Skeletal muscle tissue (tissue), 3 donors: ENCODE measurements at regions not wholly inside any gene's neighbourhood (a gene's known extent, or its start where the extent isn't known, plus 50 kb on each side); places are given as distances from the start of the nearest gene placed in this dataset.

Experiments
- H3K27ac ChIP-seq: one replicate; pipeline ENCODE4 v1.7.0; 2013; ENCODE audit warnings: mild to moderate bottlenecking, low read depth, low read length, inconsistent platforms
- H3K27me3 ChIP-seq, 3 donors: one replicate each; pipeline ENCODE4 v1.7.0; 2013; ENCODE audit warnings: low read length in 3 of 3; ENCODE audit not compliant: control insufficient read depth in 3 of 3, insufficient read depth in 3 of 3
- H3K36me3 ChIP-seq, 3 donors: one replicate each; pipeline ENCODE4 v1.7.0; 2013; ENCODE audit warnings: low read length in 3 of 3; ENCODE audit not compliant: control insufficient read depth in 3 of 3, insufficient read depth in 3 of 3
- H3K4me1 ChIP-seq, 3 donors: one replicate each; pipeline ENCODE4 v1.7.0; 2013; ENCODE audit warnings: low read length in 3 of 3, mild to moderate bottlenecking in 3 of 3; ENCODE audit not compliant: control insufficient read depth in 3 of 3, insufficient read depth in 3 of 3
- H3K4me3 ChIP-seq, 3 donors: one replicate each; pipeline ENCODE4 v1.7.0; 2013; ENCODE audit warnings: low read length in 3 of 3
- H3K9ac ChIP-seq, 3 donors: one replicate each; pipeline ENCODE4 v1.7.0; 2013; ENCODE audit warnings: low read length in 3 of 3, mild to moderate bottlenecking in 3 of 3, moderate library complexity in 2 of 3, low read depth in 1 of 3
- H3K9me3 ChIP-seq, 3 donors: one replicate each; pipeline ENCODE4 v1.7.0; 2013; ENCODE audit warnings: low read length in 3 of 3; ENCODE audit not compliant: control insufficient read depth in 3 of 3
- donor health status: Osteomylitis.

DNA sequence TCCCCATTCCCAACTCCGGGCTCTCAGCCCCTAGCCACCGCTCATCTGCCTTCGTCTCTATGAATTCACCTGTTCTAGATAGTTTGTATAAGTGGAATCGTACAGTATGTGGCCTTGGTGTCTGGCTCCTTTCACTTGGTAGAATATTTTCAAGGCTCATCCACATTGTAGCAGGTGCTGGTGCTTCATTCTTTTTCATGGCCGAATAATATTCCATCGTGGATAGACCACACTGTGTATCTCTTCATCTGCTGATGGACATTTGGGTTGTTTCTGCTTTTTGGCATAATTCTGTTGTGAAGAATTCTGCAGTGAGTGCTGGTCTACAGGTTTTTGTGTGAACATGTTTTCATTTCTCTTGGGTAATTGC is 324.2 kb downstream of the SEC14L1 start:
- Histone ChIP-seq H3K27ac (peak overlapping the region; percentile 30), H3K36me3 (peaks cover 0 to 2% (median 0%) of the 10 kb centered on the region in 3 donors), H3K27me3 (no peaks in the 10 kb centered on the region), H3K9ac (no peak overlapping the region), H3K9me3 (no peaks in the 10 kb centered on the region), H3K4me1 (peaks cover 20 to 32% (median 29%) of the 10 kb centered on the region in 3 donors), H3K4me3 (no peak overlapping the region)

DNA sequence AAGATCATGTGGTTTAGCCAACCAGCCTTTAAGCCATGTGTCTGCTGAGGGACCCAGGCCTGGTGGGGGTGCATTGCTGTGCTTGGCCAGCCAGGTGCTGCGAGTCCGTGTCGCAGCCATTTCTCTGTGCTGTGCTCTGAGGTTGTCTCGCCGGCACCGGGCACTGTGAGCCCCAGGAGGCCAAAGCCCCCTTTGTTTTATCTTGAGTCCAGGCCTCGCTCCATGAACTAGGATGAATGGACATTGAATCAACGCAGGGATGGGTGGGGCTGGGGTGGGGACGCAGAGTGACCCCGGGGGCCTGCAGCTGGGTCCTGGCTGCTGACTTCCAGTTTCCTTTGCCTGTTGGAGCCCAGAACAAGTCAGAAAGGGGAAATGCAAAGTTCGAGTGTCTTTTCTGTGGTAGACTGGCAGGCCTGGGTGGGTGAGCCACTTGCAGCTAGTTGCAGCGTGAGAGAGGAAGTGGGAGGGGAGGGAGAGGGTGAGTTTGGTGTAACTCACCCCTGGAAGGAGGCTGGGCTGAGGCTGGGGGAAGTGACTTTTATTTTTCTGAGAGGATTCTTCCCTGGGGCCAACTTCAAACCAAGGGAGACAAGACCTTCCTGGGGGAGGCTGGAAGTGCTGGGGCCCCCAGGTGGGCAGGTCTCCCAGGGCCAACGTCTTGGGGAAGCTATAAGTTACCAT is 324.7 kb downstream of the SEC14L1 start:
- peak overlapping the region; percentile 54 for H3K27ac ChIP-seq
- H3K27me3 ChIP-seq, result no peaks in the 10 kb centered on the region
- peak overlapping the region in 1 of 3 donors; percentile 33 for H3K9ac ChIP-seq
- no peaks in the 10 kb centered on the region for H3K9me3 ChIP-seq
- peaks cover 0 to 3% (median 2%) of the 10 kb centered on the region in 3 donors for H3K36me3 ChIP-seq
- H3K4me1 ChIP-seq, result peaks cover 19 to 37% (median 34%) of the 10 kb centered on the region in 3 donors
- H3K4me3 ChIP-seq, result no peak overlapping the region

DNA sequence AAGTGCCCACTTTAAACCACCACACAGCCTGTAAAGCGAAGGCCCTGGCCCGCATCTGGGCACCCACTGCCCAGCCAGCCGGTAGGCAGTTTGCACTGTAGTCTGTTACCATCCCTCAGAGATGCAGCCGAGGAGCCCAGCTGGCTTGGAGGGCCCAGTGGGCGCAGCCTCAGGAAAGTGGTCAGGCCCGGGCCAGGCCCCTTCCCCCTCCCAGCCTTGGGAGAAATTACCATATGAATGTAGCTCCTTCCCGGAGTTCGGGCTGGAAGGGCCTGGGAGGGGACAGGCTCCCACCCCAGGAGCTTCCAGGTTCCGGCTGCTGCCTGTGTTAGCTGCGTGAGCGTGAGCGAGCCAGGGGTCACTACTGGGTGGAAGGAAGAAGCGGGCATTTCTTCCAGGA is 325.4 kb downstream of the SEC14L1 start:
- peaks cover 19 to 43% (median 38%) of the 10 kb centered on the region in 3 donors for H3K4me1 ChIP-seq
- peak overlapping the region; percentile 54 for H3K27ac ChIP-seq
- no peaks in the 10 kb centered on the region for H3K9me3 ChIP-seq
- peaks cover 0 to 3% (median 2%) of the 10 kb centered on the region in 3 donors for H3K36me3 ChIP-seq
- H3K9ac ChIP-seq, result peak overlapping the region in 1 of 3 donors; percentile 8
- H3K27me3 ChIP-seq, result no peaks in the 10 kb centered on the region
- H3K4me3 ChIP-seq, result no peak overlapping the region

DNA sequence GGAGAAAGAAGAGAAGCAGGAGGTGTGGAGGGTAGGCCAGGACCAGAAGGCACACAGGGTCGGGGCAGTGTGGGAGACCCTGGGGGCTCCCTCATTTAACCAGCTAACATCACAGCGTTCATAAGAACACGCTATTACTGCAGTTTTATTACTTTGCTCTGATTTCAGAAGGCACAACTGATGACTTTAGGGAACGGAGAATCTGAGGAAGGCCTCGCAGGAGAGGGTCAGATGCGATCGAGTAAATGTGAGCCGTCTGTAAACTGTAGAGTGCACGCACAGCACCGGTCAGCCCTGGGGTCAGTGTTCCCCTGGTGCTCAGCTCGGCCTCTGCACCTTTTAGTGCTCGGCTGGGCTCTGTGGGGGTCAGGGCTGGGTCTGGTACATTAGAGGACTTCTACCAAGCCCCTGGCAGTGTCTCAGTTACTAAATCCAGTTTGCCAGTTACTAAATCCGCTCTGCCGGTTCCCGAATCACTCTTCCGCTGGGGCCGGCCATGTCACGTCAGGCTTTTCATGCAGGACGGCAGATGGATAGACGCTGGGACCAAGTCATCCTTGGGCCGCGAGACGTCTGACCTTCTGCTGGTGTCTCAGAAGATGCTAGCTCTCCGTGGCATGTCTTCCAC is 325.9 kb downstream of the SEC14L1 start:
- Histone ChIP-seq H3K4me1 (peaks cover 22 to 49% (median 43%) of the 10 kb centered on the region in 3 donors), H3K4me3 (no peak overlapping the region), H3K9me3 (no peaks in the 10 kb centered on the region), H3K27ac (peak overlapping the region; percentile 54), H3K9ac (peak overlapping the region in 1 of 3 donors; percentile 25), H3K27me3 (no peaks in the 10 kb centered on the region), H3K36me3 (peaks cover 0 to 3% (median 2%) of the 10 kb centered on the region in 3 donors)

DNA sequence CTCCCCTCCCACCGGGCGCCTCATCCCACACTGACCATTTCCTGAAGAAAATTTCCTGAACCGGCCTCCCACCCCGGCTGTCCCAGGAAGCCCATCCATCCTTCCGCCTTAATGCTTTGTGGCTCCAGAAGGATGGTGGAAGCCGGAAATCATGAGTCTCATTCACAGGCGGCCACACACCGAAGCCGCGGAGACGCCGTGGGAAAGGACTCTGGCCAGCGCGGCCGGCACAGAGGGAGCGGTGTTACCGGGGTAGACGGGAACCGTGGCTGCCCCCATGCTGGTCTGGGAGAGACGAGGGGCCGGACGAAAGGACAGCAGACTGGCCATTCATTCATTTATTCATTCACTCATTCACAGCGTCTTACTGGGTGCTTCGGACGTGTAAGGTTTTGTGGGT is 326.8 kb downstream of the SEC14L1 start:
- H3K4me3 ChIP-seq, result no peak overlapping the region
- no peaks in the 10 kb centered on the region for H3K27me3 ChIP-seq
- peaks cover 28 to 57% (median 52%) of the 10 kb centered on the region in 3 donors for H3K4me1 ChIP-seq
- no peaks in the 10 kb centered on the region for H3K9me3 ChIP-seq
- H3K27ac ChIP-seq, result no peak overlapping the region
- no peak overlapping the region for H3K9ac ChIP-seq
- H3K36me3 ChIP-seq, result peaks cover 0 to 3% (median 2%) of the 10 kb centered on the region in 3 donors

DNA sequence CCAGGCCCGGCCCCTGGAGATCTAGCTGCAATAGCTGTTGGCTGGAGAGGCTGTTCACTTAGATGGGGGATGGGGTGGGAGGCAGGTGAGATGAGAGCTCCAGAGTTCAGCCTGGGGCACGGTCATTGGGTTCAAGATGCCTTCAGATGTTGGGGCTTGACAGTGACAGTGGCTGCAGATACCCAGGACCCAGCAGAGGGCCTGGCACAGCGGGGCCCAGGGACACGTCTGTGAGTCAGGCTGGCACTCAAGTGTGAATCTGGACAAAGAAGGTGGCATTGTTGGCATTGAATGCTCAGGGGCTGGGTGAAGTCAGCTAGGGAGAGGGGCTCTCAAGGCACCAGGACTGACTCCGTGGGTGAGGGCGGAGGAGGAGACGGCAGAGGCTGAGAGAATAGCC is 328.1 kb downstream of the SEC14L1 start:
- H3K36me3 ChIP-seq, result peaks cover 0 to 3% (median 2%) of the 10 kb centered on the region in 3 donors
- peaks cover 36 to 65% (median 59%) of the 10 kb centered on the region in 3 donors for H3K4me1 ChIP-seq
- no peak overlapping the region for H3K9ac ChIP-seq
- H3K9me3 ChIP-seq, result no peaks in the 10 kb centered on the region
- no peak overlapping the region for H3K27ac ChIP-seq
- H3K4me3 ChIP-seq, result no peak overlapping the region
- no peaks in the 10 kb centered on the region for H3K27me3 ChIP-seq

DNA sequence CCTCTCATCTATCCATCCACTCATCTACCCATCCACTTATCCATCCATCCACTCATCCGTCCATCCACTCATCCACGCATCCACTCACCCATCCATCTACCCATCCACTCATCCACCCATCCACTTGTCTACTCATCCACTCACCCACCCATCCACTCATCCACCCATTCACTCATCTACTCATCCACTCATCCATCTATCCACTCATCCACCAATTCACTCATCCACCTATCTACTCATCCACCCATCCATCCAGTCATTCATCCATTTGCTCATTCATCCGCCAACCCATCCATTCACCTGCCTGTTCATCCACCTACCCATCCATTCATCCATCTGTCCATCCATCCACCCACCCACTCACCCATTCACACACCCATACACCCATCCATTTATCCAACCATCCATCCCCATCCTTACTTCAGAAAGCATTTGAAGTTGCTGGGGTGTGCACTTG is 329.6 kb downstream of the SEC14L1 start:
- no peak overlapping the region for H3K9ac ChIP-seq
- H3K27ac ChIP-seq, result no peak overlapping the region
- H3K4me3 ChIP-seq, result no peak overlapping the region
- peaks cover 0 to 3% (median 2%) of the 10 kb centered on the region in 3 donors for H3K36me3 ChIP-seq
- H3K9me3 ChIP-seq, result no peaks in the 10 kb centered on the region
- peaks cover 45 to 77% (median 69%) of the 10 kb centered on the region in 3 donors for H3K4me1 ChIP-seq
- H3K27me3 ChIP-seq, result no peaks in the 10 kb centered on the region

DNA sequence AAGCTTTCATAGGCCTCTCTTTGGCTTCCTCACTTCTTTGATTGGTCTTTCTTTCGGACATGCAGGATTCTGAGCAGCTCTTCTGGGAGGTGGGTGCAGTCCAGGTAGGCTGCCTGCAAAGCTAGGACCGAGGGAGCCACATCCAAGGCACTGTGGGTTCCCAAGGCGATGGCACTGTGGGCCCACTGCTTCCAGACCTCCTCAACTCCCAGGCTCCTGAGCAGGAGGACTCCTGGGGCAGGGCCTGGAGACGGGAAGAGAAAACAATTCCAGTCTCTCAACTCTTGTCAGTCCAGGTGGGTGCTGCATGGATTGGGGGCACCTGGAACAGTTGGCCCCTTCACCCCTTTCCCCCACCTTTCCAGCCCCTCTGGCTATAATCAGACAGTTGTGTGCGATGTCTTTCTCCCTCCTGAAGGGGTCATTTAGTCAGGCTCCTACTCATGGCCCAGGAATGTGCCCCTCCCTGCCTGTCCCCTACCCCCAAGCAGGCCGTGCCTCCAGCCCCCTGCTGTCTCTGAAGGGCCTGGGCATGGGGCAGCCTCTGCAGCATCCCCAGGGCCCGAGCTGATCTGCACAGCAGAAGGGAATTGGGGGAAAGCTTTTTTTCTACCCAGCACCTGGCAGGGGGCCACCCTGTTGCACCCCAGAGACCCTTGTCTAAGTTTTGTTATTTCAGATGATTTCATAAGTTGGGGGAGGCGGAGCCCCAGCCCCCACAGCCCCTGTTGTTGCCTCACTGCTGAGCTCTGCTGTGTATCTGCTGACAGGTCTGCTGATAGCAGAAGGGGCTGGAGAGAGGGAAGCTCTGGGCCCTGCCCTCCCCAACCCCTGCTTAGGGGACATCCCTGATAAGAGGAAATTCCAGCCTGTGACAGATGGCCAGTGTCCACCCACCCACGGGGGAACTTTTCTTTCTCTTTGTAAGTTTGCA is 330.3 kb downstream of the SEC14L1 start:
- H3K27ac ChIP-seq, result peak overlapping the region; percentile 12
- no peaks in the 10 kb centered on the region for H3K27me3 ChIP-seq
- peaks cover 0 to 3% (median 2%) of the 10 kb centered on the region in 3 donors for H3K36me3 ChIP-seq
- peak overlapping the region in 1 of 3 donors; percentile 8 for H3K9ac ChIP-seq
- H3K9me3 ChIP-seq, result no peaks in the 10 kb centered on the region
- no peak overlapping the region for H3K4me3 ChIP-seq
- peaks cover 48 to 79% (median 70%) of the 10 kb centered on the region in 3 donors for H3K4me1 ChIP-seq

DNA sequence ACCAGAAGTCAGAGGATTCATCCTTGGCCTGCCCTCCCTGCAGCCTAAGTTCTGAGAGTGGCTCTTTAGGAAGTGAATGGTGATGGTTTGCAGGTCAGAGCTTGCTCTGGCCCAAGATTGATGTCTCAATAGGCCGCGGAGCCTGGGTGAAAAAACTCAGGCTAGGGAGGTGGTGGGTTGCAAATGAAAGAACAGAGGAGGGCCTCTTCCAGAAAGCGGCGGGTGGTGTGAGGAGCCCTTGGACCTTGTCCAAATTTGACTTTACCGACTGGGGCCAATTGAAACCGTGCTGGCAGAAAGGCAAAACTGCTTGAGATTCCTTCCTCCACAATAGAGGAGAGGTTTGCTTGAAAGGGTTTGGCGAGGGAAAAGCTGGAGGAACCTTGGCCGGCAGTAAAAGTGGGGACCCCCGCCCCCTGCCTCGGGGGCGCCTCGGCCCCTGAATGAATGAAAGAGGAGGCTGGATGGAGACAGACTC is 331.3 kb downstream of the SEC14L1 start:
- H3K9me3 ChIP-seq, result no peaks in the 10 kb centered on the region
- peak overlapping the region in 2 of 3 donors; percentile 19 to 40 for H3K9ac ChIP-seq
- H3K4me1 ChIP-seq, result peaks cover 49 to 79% (median 70%) of the 10 kb centered on the region in 3 donors
- no peaks in the 10 kb centered on the region for H3K27me3 ChIP-seq
- H3K4me3 ChIP-seq, result no peak overlapping the region
- H3K27ac ChIP-seq, result peak overlapping the region; percentile 12
- peaks cover 0 to 3% (median 2%) of the 10 kb centered on the region in 3 donors for H3K36me3 ChIP-seq
